ENCODE measurements at regions not wholly inside any gene's neighbourhood (a gene's known extent, or its start where the extent isn't known, plus 50 kb on each side); places are given as distances from the start of the nearest gene placed in this dataset.

DNA sequence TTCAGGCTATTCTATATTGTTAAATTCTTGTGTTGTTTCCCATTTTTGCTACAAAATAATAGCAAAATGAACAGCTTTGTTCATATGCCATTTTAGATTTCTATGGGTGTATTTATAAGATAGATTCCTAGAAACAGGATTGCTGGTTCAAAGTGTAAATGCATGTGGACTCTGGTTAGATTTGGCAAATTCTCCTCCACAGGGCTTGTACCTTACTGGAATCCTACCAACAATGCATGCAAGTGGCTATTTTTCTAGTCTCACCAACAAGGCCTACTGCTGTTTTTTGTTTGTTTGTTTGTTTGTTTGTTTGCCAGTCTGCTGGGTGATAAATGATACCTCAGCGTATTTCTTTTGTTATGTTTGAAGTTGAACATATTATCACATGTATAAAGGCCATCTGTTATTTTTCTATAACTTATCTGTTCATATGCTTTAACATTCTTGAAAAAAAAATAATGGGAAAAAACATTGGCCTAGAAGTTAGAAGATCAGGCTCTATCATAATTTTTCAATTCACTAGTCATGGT, 87.1 kb upstream of the AHR start:
- TF ChIP-seq, protein P1, sequence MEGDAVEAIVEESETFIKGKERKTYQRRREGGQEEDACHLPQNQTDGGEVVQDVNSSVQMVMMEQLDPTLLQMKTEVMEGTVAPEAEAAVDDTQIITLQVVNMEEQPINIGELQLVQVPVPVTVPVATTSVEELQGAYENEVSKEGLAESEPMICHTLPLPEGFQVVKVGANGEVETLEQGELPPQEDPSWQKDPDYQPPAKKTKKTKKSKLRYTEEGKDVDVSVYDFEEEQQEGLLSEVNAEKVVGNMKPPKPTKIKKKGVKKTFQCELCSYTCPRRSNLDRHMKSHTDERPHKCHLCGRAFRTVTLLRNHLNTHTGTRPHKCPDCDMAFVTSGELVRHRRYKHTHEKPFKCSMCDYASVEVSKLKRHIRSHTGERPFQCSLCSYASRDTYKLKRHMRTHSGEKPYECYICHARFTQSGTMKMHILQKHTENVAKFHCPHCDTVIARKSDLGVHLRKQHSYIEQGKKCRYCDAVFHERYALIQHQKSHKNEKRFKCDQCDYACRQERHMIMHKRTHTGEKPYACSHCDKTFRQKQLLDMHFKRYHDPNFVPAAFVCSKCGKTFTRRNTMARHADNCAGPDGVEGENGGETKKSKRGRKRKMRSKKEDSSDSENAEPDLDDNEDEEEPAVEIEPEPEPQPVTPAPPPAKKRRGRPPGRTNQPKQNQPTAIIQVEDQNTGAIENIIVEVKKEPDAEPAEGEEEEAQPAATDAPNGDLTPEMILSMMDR (IDR thresholded peaks at IDR 0.05), result no peak

DNA sequence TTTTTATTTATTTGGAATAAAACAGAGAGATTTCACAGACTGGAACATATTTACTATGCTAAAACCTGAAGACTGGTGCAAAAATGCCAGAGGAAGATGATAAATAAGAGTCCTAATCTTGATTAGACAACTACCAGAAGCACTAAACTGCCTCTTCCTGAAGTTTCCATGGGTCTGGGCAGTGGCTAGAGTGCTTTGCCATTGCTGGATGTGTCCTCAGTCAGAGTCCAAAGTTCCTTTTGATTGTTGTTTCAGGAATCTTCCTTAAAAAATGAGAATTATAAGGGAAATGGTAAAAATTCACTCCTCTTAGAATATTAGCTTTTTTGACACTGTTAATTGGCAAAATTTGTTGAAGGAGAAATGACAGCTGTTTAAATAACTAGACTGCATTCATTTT, 86.3 kb upstream of the AHR start:
- Mint-ChIP-seq H3K4me1 (ENCODE audit: low read depth) (no peaks in the 10 kb centered on the region), H3K36me3 (ENCODE audit: low read depth) (no peaks in the 10 kb centered on the region), H3K27ac (no peak overlapping the region), H3K27me3 (no peaks in the 10 kb centered on the region), H3K9me3 (no peaks in the 10 kb centered on the region), H3K4me3 (no peak overlapping the region)
- ChIA-PET POLR2A (no interaction called here), CTCF (no interaction called here)
- H3K36me3 ChIP-seq (ENCODE audit: insufficient read depth, low read length), result no peaks in the 10 kb centered on the region
- TF ChIP-seq, protein P1 (IDR thresholded peaks at IDR 0.05), result no peak
- ATAC-seq (ENCODE audit: poor library complexity) (no peak), DNase-seq (no peak)
- H3K27ac ChIP-seq (ENCODE audit: low read depth in 1 of 2, low read length in 2 of 2), result no peak overlapping the region
- peaks cover 0 to 7% of the 10 kb centered on the region in 2 experiments for H3K9me3 ChIP-seq (ENCODE audit: control insufficient read depth in 1 of 2, insufficient read depth in 1 of 2, low read length in 2 of 2)
- H3K4me3 ChIP-seq (ENCODE audit: low read length), result no peak overlapping the region
- intact Hi-C loops (cut with DNase I, micrococcal nuclease), result no loop called here
- H3K27me3 ChIP-seq (ENCODE audit: control insufficient read depth in 1 of 2, insufficient read depth in 2 of 2, low read length in 2 of 2), result no peaks in the 10 kb centered on the region
- H3K4me1 ChIP-seq (ENCODE audit: insufficient read depth, low read length), result no peaks in the 10 kb centered on the region

More for the DNA sequence above, 87.1 kb upstream of the AHR start:
- Histone ChIP-seq H3K4me3 (ENCODE audit: low read length) (no peak overlapping the region), H3K4me1 (ENCODE audit: insufficient read depth, low read length) (no peaks in the 10 kb centered on the region), H3K36me3 (ENCODE audit: insufficient read depth, low read length) (no peaks in the 10 kb centered on the region), H3K9me3 (ENCODE audit: control insufficient read depth in 1 of 2, insufficient read depth in 1 of 2, low read length in 2 of 2) (peaks cover 0 to 7% of the 10 kb centered on the region in 2 experiments), H3K27me3 (ENCODE audit: control insufficient read depth in 1 of 2, insufficient read depth in 2 of 2, low read length in 2 of 2) (no peaks in the 10 kb centered on the region), H3K27ac (ENCODE audit: low read depth in 1 of 2, low read length in 2 of 2) (no peak overlapping the region)
- DNase-seq (no peak), ATAC-seq (ENCODE audit: poor library complexity) (no peak)
- Mint-ChIP-seq H3K36me3 (ENCODE audit: low read depth) (no peaks in the 10 kb centered on the region), H3K4me1 (ENCODE audit: low read depth) (no peaks in the 10 kb centered on the region), H3K27ac (no peak overlapping the region), H3K27me3 (no peaks in the 10 kb centered on the region), H3K9me3 (no peaks in the 10 kb centered on the region), H3K4me3 (no peak overlapping the region)
- ChIA-PET CTCF (interaction anchor here (1.4 kb wide), 1 partner anchor 10 kb away, joined by 3 read pairs; no protein-coding TSS in a partner anchor), POLR2A (no interaction called here)
- intact Hi-C loops (cut with DNase I, micrococcal nuclease), result no loop called here

DNA sequence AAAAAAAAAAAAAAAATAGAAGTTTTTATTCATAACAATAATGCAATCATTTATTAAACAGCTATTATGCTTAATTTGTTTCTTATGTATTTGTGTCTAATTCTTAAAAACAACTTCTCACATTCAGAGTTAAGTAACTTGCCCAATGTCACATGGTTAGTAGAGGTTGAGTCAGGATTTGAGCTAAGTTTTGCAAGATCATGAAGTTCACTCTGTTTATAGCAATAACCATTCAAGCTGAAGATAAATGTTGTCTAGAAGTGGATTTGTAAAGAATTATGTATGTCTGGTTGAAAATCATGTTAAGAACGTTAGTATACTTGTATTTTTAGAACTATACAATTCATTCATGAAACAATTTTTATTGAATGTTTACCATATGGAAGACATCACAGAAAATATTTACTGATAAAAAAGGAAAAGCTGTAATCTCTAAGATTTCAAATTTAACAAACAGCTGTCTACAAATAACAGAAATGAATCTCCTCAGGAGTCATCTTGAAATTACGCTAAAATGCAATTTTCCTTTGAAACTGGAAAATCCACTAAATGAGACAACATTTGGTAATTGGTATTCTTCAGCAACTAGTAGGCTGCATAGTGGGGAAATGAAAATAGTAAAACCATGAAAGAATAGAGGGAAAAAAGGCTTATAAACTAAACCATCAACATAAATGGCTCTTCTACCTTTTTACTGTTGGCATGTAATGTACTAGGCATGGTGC, 70.5 kb upstream of the AHR start:
- Mint-ChIP-seq H3K27me3 (no peaks in the 10 kb centered on the region), H3K36me3 (ENCODE audit: low read depth) (no peaks in the 10 kb centered on the region), H3K4me1 (ENCODE audit: low read depth) (peaks cover 2% of the 10 kb centered on the region), H3K9me3 (peaks cover 3% of the 10 kb centered on the region), H3K4me3 (no peak overlapping the region), H3K27ac (no peak overlapping the region)
- Histone ChIP-seq H3K4me1 (ENCODE audit: insufficient read depth, low read length) (no peaks in the 10 kb centered on the region), H3K27ac (ENCODE audit: low read depth in 1 of 2, low read length in 2 of 2) (no peak overlapping the region), H3K27me3 (ENCODE audit: control insufficient read depth in 1 of 2, insufficient read depth in 2 of 2, low read length in 2 of 2) (no peaks in the 10 kb centered on the region), H3K9me3 (ENCODE audit: control insufficient read depth in 1 of 2, insufficient read depth in 1 of 2, low read length in 2 of 2) (no peaks in the 10 kb centered on the region), H3K36me3 (ENCODE audit: insufficient read depth, low read length) (no peaks in the 10 kb centered on the region), H3K4me3 (ENCODE audit: low read length) (no peak overlapping the region)
- ChIA-PET POLR2A (no interaction called here), CTCF (no interaction called here)
- TF ChIP-seq, protein P1 (IDR thresholded peaks at IDR 0.05), result no peak
- ATAC-seq (ENCODE audit: poor library complexity) (no peak), DNase-seq (peak in 2 of 14 experiments; percentile 31 to 34)
- intact Hi-C loops (cut with DNase I, micrococcal nuclease), result no loop called here

All from CD4-positive, alpha-beta T cell (primary cell).